LNCaP clone FGC (cell line): ENCODE measurements at regions not wholly inside any gene's neighbourhood (a gene's known extent, or its start where the extent isn't known, plus 50 kb on each side); places are given as distances from the start of the nearest gene placed in this dataset.
A peak's percentile ranks its signal among the peaks of the same experiment; 100 is the strongest.

Experiments
- DNase-seq: peaks from one replicate; pipeline ENCODE4 v3.0.0-alpha.2; 2011; ENCODE audit warnings: low read depth
- H3K4me3 ChIP-seq: 2 replicates; pipeline ENCODE4 v1.5.1; 2011; ENCODE audit warnings: mild to moderate bottlenecking, low read depth, low read length, control low read depth
- CTCF ChIP-seq: IDR thresholded peaks from 2 replicates; pipeline ENCODE4 v1.5.1; 2012; ENCODE audit warnings: mild to moderate bottlenecking; ENCODE audit not compliant: control insufficient read depth, insufficient read depth; ENCODE audit errors: extremely low read depth

DNA sequence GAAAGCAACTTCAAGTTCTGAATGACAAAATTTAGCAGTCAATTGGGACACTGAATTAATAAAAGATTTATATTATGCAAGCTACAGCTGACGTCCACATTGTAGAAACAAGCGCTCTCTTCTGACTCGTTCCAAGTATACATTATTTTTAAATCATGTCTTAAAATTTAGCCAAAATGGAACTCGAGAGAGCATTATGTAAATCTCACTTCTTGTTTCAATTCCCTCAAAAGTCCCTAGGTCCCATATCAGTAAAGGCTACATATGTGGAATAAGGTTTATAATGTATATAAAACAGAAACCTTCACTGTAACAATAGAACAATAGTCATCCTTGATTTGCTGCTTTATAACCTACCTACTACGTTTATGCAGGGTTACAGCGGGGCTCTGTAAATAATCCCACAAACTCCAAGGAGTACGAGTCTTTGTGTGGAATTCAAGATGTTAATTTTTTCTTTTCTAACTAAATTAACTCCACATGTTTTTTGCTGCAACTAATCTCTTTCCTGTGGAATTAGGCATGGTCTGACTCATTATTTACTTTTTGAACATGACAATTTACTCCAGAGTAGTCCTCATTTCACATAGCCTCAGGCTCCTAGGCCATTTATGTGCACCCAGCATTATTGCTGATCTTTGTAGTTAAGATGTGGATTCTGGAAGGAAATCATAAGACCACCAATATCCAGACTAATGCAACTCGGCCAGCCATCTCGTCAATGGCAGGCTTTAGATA is 785.1 kb downstream of the LTN1 start:
- H3K4me3 ChIP-seq = no peak overlapping the region
- no peak for DNase-seq
- no peak for TF ChIP-seq CTCF

GRCh38 chr21:28200726-28201125 is 792.0 kb downstream of the LTN1 start:
- DNase-seq = no peak
- H3K4me3 ChIP-seq = no peak overlapping the region
- no peak for TF ChIP-seq CTCF

GRCh38 chr21:28196981-28197380 is 795.7 kb downstream of the LTN1 start:
- no peak for TF ChIP-seq CTCF
- H3K4me3 ChIP-seq = no peak overlapping the region
- DNase-seq = no peak

DNA sequence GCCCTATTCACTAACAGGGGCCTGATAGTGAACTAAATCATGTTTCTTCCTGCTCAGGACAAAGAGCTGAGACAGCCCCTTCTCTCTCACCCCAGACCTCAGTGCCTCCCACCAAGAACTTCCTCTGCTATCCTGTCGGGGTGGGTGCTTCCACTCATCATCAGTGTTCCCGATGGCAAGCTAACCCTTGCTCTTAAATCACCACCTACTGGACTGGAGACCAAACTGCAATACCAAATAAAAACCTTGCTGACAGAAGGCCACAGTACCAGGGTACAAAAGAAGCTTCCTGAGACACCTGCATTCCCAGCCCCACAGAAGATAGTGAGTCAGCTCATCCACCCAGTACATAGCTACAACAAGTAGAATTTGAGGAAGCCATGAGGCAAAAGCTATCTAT is 799.5 kb downstream of the LTN1 start:
- TF ChIP-seq CTCF = peak; percentile 22; the same call in 1 of the 2 replicates
- no peak for DNase-seq
- no peak overlapping the region for H3K4me3 ChIP-seq

GRCh38 chr21:28186604-28187003 is 806.1 kb downstream of the LTN1 start:
- no peak for TF ChIP-seq CTCF
- H3K4me3 ChIP-seq = no peak overlapping the region
- DNase-seq = no peak

- TF ChIP-seq CTCF = no peak
- no peak overlapping the region for H3K4me3 ChIP-seq
- DNase-seq = no peak
Observed at GRCh38 chr21:28181730-28182129, 810.9 kb downstream of the LTN1 start.

- H3K4me3 ChIP-seq = no peak overlapping the region
- DNase-seq = no peak
- TF ChIP-seq CTCF = no peak
Observed at GRCh38 chr21:28179136-28179535, 813.5 kb downstream of the LTN1 start.
